ENCODE measurements at regions not wholly inside any gene's neighbourhood (a gene's known extent, or its start where the extent isn't known, plus 50 kb on each side); places are given as distances from the start of the nearest gene placed in this dataset.

- ATAC-seq (no peak), DNase-seq (no peak)
- Histone ChIP-seq H3K4me3 (ENCODE audit: low read length) (no peak overlapping the region), H3K27ac (ENCODE audit: low read depth, low read length) (no peak overlapping the region), H3K27me3 (ENCODE audit: control insufficient read depth in 2 of 2, insufficient read depth in 2 of 2, low read length in 2 of 2) (no peaks in the 10 kb centered on the region), H3K4me1 (ENCODE audit: control insufficient read depth in 2 of 2, insufficient read depth in 2 of 2, low read length in 2 of 2) (no peaks in the 10 kb centered on the region), H3K36me3 (ENCODE audit: control insufficient read depth in 2 of 3, insufficient read depth in 3 of 3, low read length in 3 of 3) (no peaks in the 10 kb centered on the region), H3K9me3 (ENCODE audit: control insufficient read depth in 2 of 3, low read length in 3 of 3) (no peaks in the 10 kb centered on the region)
- peaks cover 0 to 3% (median 0%) of the 10 kb centered on the region in 5 donors for H3K36me3 Mint-ChIP-seq
- ChIA-PET POLR2A (interaction anchor here (1.1 kb wide), 1 partner anchor 101 kb away, joined by 3 read pairs; no protein-coding TSS in a partner anchor), CTCF (interaction anchor here (1.0 to 1.5 kb wide), 2 partner anchors 40 to 273 kb away, joined by 3 to 4 read pairs; no protein-coding TSS in a partner anchor)
- intact Hi-C loops (cut with micrococcal nuclease), result no loop called here
- H3K27me3 Mint-ChIP-seq, result peaks cover 0 to 5% (median 0%) of the 10 kb centered on the region in 5 donors
- no peak overlapping the region for H3K4me3 Mint-ChIP-seq
- no peaks in the 10 kb centered on the region for H3K9me3 Mint-ChIP-seq
- peaks cover 0 to 5% (median 4%) of the 10 kb centered on the region in 7 donors for H3K4me1 Mint-ChIP-seq
- no peak overlapping the region for H3K27ac Mint-ChIP-seq
Measured at GRCh38 chr11:112553205-112553731, 292.6 kb upstream of the PLET1 start.

- Mint-ChIP-seq H3K4me3 (no peak overlapping the region), H3K27me3 (peaks cover 0 to 6% (median 0%) of the 10 kb centered on the region in 5 donors), H3K4me1 (peaks cover 0 to 5% (median 4%) of the 10 kb centered on the region in 7 donors), H3K9me3 (no peaks in the 10 kb centered on the region), H3K27ac (no peak overlapping the region), H3K36me3 (peaks cover 0 to 3% (median 0%) of the 10 kb centered on the region in 5 donors)
- no peak for ATAC-seq
- H3K36me3 ChIP-seq (ENCODE audit: control insufficient read depth in 2 of 3, insufficient read depth in 3 of 3, low read length in 3 of 3), result no peaks in the 10 kb centered on the region
- no peak overlapping the region for H3K27ac ChIP-seq (ENCODE audit: low read depth, low read length)
- no peak for DNase-seq
- no peaks in the 10 kb centered on the region for H3K27me3 ChIP-seq (ENCODE audit: control insufficient read depth in 2 of 2, insufficient read depth in 2 of 2, low read length in 2 of 2)
- H3K4me1 ChIP-seq (ENCODE audit: control insufficient read depth in 2 of 2, insufficient read depth in 2 of 2, low read length in 2 of 2), result no peaks in the 10 kb centered on the region
- no peak overlapping the region for H3K4me3 ChIP-seq (ENCODE audit: low read length)
- ChIA-PET POLR2A (no interaction called here), CTCF (interaction anchor here (0.7 to 2.7 kb wide), 5 partner anchors 10 to 336 kb away, joined by 3 to 43 read pairs (median 4); no protein-coding TSS in a partner anchor)
- no peaks in the 10 kb centered on the region for H3K9me3 ChIP-seq (ENCODE audit: control insufficient read depth in 2 of 3, low read length in 3 of 3)
- intact Hi-C loops (cut with micrococcal nuclease), result no loop called here
Measured at GRCh38 chr11:112554586-112554985, 293.9 kb upstream of the PLET1 start.

- H3K36me3 Mint-ChIP-seq, result peaks cover 0 to 3% (median 0%) of the 10 kb centered on the region in 5 donors
- no peaks in the 10 kb centered on the region for H3K27me3 ChIP-seq (ENCODE audit: control insufficient read depth in 2 of 2, insufficient read depth in 2 of 2, low read length in 2 of 2)
- CTCF ChIA-PET, result interaction anchor here (0.6 to 2.7 kb wide), 18 partner anchors 9 to 526 kb away, joined by 3 to 43 read pairs (median 4); no protein-coding TSS in a partner anchor
- H3K27me3 Mint-ChIP-seq, result peaks cover 0 to 6% (median 0%) of the 10 kb centered on the region in 5 donors
- no peaks in the 10 kb centered on the region for H3K36me3 ChIP-seq (ENCODE audit: control insufficient read depth in 2 of 3, insufficient read depth in 3 of 3, low read length in 3 of 3)
- H3K4me1 Mint-ChIP-seq, result peaks cover 0 to 5% (median 4%) of the 10 kb centered on the region in 7 donors
- POLR2A ChIA-PET, result interaction anchor here (0.6 kb wide), 1 partner anchor 1231 kb away, joined by 3 read pairs; no protein-coding TSS in a partner anchor
- H3K4me3 Mint-ChIP-seq, result no peak overlapping the region
- H3K4me3 ChIP-seq (ENCODE audit: low read length), result no peak overlapping the region
- intact Hi-C loops (cut with micrococcal nuclease), result loop anchor here (1.0 kb wide), 2 partner anchors 265 to 336 kb away; no protein-coding TSS in a partner anchor
- H3K27ac ChIP-seq (ENCODE audit: low read depth, low read length), result no peak overlapping the region
- H3K27ac Mint-ChIP-seq, result peak overlapping the region in 3 of 9 donors; percentile 26 to 84 (median 52)
- H3K4me1 ChIP-seq (ENCODE audit: control insufficient read depth in 2 of 2, insufficient read depth in 2 of 2, low read length in 2 of 2), result no peaks in the 10 kb centered on the region
- DNase-seq (peak; percentile 43 to 79 (median 64)), ATAC-seq (peak; percentile 85)
- no peaks in the 10 kb centered on the region for H3K9me3 Mint-ChIP-seq
- H3K9me3 ChIP-seq (ENCODE audit: control insufficient read depth in 2 of 3, low read length in 3 of 3), result no peaks in the 10 kb centered on the region
Measured at GRCh38 chr11:112555491-112556364, 295.1 kb upstream of the PLET1 start.

- CTCF ChIA-PET, result interaction anchor here (0.6 kb wide), 1 partner anchor 279 kb away, joined by 4 read pairs; no protein-coding TSS in a partner anchor
- Histone ChIP-seq H3K36me3 (ENCODE audit: control insufficient read depth in 2 of 3, insufficient read depth in 3 of 3, low read length in 3 of 3) (no peaks in the 10 kb centered on the region), H3K27ac (ENCODE audit: low read depth, low read length) (no peak overlapping the region), H3K4me3 (ENCODE audit: low read length) (no peak overlapping the region), H3K27me3 (ENCODE audit: control insufficient read depth in 2 of 2, insufficient read depth in 2 of 2, low read length in 2 of 2) (no peaks in the 10 kb centered on the region), H3K9me3 (ENCODE audit: control insufficient read depth in 2 of 3, low read length in 3 of 3) (no peaks in the 10 kb centered on the region), H3K4me1 (ENCODE audit: control insufficient read depth in 2 of 2, insufficient read depth in 2 of 2, low read length in 2 of 2) (no peaks in the 10 kb centered on the region)
- no peak overlapping the region for H3K4me3 Mint-ChIP-seq
- no peak overlapping the region for H3K27ac Mint-ChIP-seq
- no peaks in the 10 kb centered on the region for H3K9me3 Mint-ChIP-seq
- no peak for DNase-seq
- ATAC-seq, result no peak
- POLR2A ChIA-PET, result no interaction called here
- H3K36me3 Mint-ChIP-seq, result no peaks in the 10 kb centered on the region
- peaks cover 0 to 5% (median 0%) of the 10 kb centered on the region in 5 donors for H3K27me3 Mint-ChIP-seq
- H3K4me1 Mint-ChIP-seq, result peaks cover 0 to 5% (median 4%) of the 10 kb centered on the region in 7 donors
- intact Hi-C loops (cut with micrococcal nuclease), result no loop called here
Measured at GRCh38 chr11:112558691-112559090, 298.0 kb upstream of the PLET1 start.

GRCh38 chr11:112563808-112564207 lies 303.1 kb upstream of the PLET1 start:
- no peaks in the 10 kb centered on the region for H3K9me3 ChIP-seq (ENCODE audit: control insufficient read depth in 2 of 3, low read length in 3 of 3)
- ChIA-PET CTCF (interaction anchor here (1.1 kb wide), 1 partner anchor 9 kb away, joined by 3 read pairs; no protein-coding TSS in a partner anchor), POLR2A (no interaction called here)
- no peak for ATAC-seq
- H3K27ac ChIP-seq (ENCODE audit: low read depth, low read length), result no peak overlapping the region
- H3K4me1 ChIP-seq (ENCODE audit: control insufficient read depth in 2 of 2, insufficient read depth in 2 of 2, low read length in 2 of 2), result no peaks in the 10 kb centered on the region
- H3K27me3 Mint-ChIP-seq, result peaks cover 0 to 19% (median 0%) of the 10 kb centered on the region in 5 donors
- no peaks in the 10 kb centered on the region for H3K27me3 ChIP-seq (ENCODE audit: control insufficient read depth in 2 of 2, insufficient read depth in 2 of 2, low read length in 2 of 2)
- H3K4me3 ChIP-seq (ENCODE audit: low read length), result no peak overlapping the region
- no peak overlapping the region for H3K27ac Mint-ChIP-seq
- no peak overlapping the region for H3K4me3 Mint-ChIP-seq
- H3K4me1 Mint-ChIP-seq, result no peaks in the 10 kb centered on the region
- H3K9me3 Mint-ChIP-seq, result no peaks in the 10 kb centered on the region
- H3K36me3 Mint-ChIP-seq, result no peaks in the 10 kb centered on the region
- no peak for DNase-seq
- intact Hi-C loops (cut with micrococcal nuclease), result no loop called here
- H3K36me3 ChIP-seq (ENCODE audit: control insufficient read depth in 2 of 3, insufficient read depth in 3 of 3, low read length in 3 of 3), result no peaks in the 10 kb centered on the region

- Histone ChIP-seq H3K4me1 (ENCODE audit: control insufficient read depth in 2 of 2, insufficient read depth in 2 of 2, low read length in 2 of 2) (no peaks in the 10 kb centered on the region), H3K4me3 (ENCODE audit: low read length) (no peak overlapping the region), H3K9me3 (ENCODE audit: control insufficient read depth in 2 of 3, low read length in 3 of 3) (no peaks in the 10 kb centered on the region), H3K27ac (ENCODE audit: low read depth, low read length) (no peak overlapping the region), H3K36me3 (ENCODE audit: control insufficient read depth in 2 of 3, insufficient read depth in 3 of 3, low read length in 3 of 3) (no peaks in the 10 kb centered on the region), H3K27me3 (ENCODE audit: control insufficient read depth in 2 of 2, insufficient read depth in 2 of 2, low read length in 2 of 2) (no peaks in the 10 kb centered on the region)
- Mint-ChIP-seq H3K4me3 (no peak overlapping the region), H3K36me3 (no peaks in the 10 kb centered on the region), H3K4me1 (no peaks in the 10 kb centered on the region), H3K27me3 (peaks cover 0 to 19% (median under 1%) of the 10 kb centered on the region in 5 donors), H3K9me3 (no peaks in the 10 kb centered on the region), H3K27ac (no peak overlapping the region)
- intact Hi-C loops (cut with micrococcal nuclease), result no loop called here
- ChIA-PET POLR2A (no interaction called here), CTCF (interaction anchor here (1.1 kb wide), 1 partner anchor 9 kb away, joined by 3 read pairs; no protein-coding TSS in a partner anchor)
- no peak for DNase-seq
- ATAC-seq, result no peak
Measured at GRCh38 chr11:112564228-112564955, 303.7 kb upstream of the PLET1 start.
